Liver (tissue), 8 donors: ENCODE measurements at regions not wholly inside any gene's neighbourhood (a gene's known extent, or its start where the extent isn't known, plus 50 kb on each side); places are given as distances from the start of the nearest gene placed in this dataset.

Experiments
- DNase-seq: peaks from one replicate; pipeline ENCODE4 v3.0.0-alpha.2; 2017; ENCODE audit warnings: low spot score
- H3K27ac ChIP-seq, 2 donors: one replicate each; pipeline ENCODE4 v1.7.0; 2013; ENCODE audit warnings: inconsistent platforms in 2 of 2, low read length in 2 of 2, control low read depth in 1 of 2, low read depth in 1 of 2, mild to moderate bottlenecking in 1 of 2
- H3K27me3 ChIP-seq, 4 donors: one replicate each; pipeline versions ENCODE4 v1.6.1 to v1.7.0; 2013; ENCODE audit warnings: low read length in 3 of 4, inconsistent platforms in 1 of 4, mild to moderate bottlenecking in 1 of 4, moderate library complexity in 1 of 4; ENCODE audit not compliant: control insufficient read depth in 4 of 4, insufficient read depth in 4 of 4
- H3K36me3 ChIP-seq, 4 donors: one replicate each; pipeline versions ENCODE4 v1.6.1 to v1.7.0; 2013; ENCODE audit warnings: low read length in 3 of 4, mild to moderate bottlenecking in 3 of 4, low read depth in 1 of 4, moderate library complexity in 1 of 4; ENCODE audit not compliant: control insufficient read depth in 4 of 4, insufficient read depth in 3 of 4
- H3K4me1 ChIP-seq, 4 donors: one replicate each; pipeline versions ENCODE4 v1.6.1 to v1.7.0; 2013; ENCODE audit warnings: low read length in 3 of 4, mild to moderate bottlenecking in 3 of 4, moderate library complexity in 1 of 4; ENCODE audit not compliant: control insufficient read depth in 4 of 4, insufficient read depth in 4 of 4
- H3K4me3 ChIP-seq, 3 donors: one replicate each; pipeline versions ENCODE4 v1.6.1 to v1.7.0; 2013; ENCODE audit warnings: low read length in 3 of 3, control low read depth in 1 of 3, low read depth in 1 of 3, mild to moderate bottlenecking in 1 of 3
- H3K9ac ChIP-seq, 2 donors: one replicate each; pipeline ENCODE4 v1.7.0; 2013; ENCODE audit warnings: low read length in 2 of 2, mild to moderate bottlenecking in 2 of 2, moderate library complexity in 2 of 2, control low read depth in 1 of 2, low read depth in 1 of 2
- H3K9me3 ChIP-seq, 4 donors: one replicate each; pipeline versions ENCODE4 v1.6.1 to v1.7.0; 2013; ENCODE audit warnings: low read length in 3 of 4; ENCODE audit not compliant: control insufficient read depth in 4 of 4
- EGR1 ChIP-seq, 2 donors: IDR thresholded peaks; 2 replicates each; pipeline ENCODE4 v1.6.1; 2016 to 2018; ENCODE audit warnings: antibody characterized with exemption in 2 of 2, low read depth in 2 of 2
- FOXA1 ChIP-seq: IDR thresholded peaks from 2 replicates; pipeline ENCODE4 v1.6.1; 2016; ENCODE audit warnings: antibody characterized with exemption
- FOXA2 ChIP-seq: IDR thresholded peaks from 2 replicates; pipeline ENCODE4 v1.6.1; 2016; ENCODE audit warnings: antibody characterized with exemption
- GABPA ChIP-seq, 2 donors: IDR thresholded peaks in 1 of 2; conservative IDR thresholded peaks in 1 of 2; 2 replicates each; pipeline ENCODE4 v1.6.1; 2016; ENCODE audit warnings: antibody characterized with exemption in 2 of 2, mild to moderate bottlenecking in 1 of 2, moderate library complexity in 1 of 2
- HNF4A ChIP-seq, 2 donors: conservative IDR thresholded peaks; 2 replicates each; pipeline ENCODE4 v1.6.1; 2016; ENCODE audit warnings: antibody characterized with exemption in 2 of 2, mild to moderate bottlenecking in 2 of 2
- HNF4G ChIP-seq: IDR thresholded peaks from 2 replicates; pipeline ENCODE4 v1.6.1; 2016; ENCODE audit warnings: antibody characterized with exemption
- JUND ChIP-seq, 2 donors: IDR thresholded peaks; 2 replicates each; pipeline ENCODE4 v1.6.1; 2016; ENCODE audit warnings: antibody characterized with exemption in 2 of 2
- NR2F2 ChIP-seq: IDR thresholded peaks from 2 replicates; pipeline ENCODE4 v1.6.1; 2016; ENCODE audit warnings: antibody characterized with exemption
- RAD21 ChIP-seq, 2 donors: IDR thresholded peaks; 2 replicates each; pipeline ENCODE4 v1.6.1; 2016; ENCODE audit warnings: antibody characterized with exemption in 2 of 2, mild to moderate bottlenecking in 2 of 2
- RXRA ChIP-seq, 2 donors: IDR thresholded peaks; 2 replicates each; pipeline ENCODE4 v1.6.1; 2017 to 2018; ENCODE audit warnings: antibody characterized with exemption in 2 of 2, mild to moderate bottlenecking in 1 of 2
- SP1 ChIP-seq: IDR thresholded peaks from 2 replicates; pipeline ENCODE4 v1.6.1; 2018; ENCODE audit warnings: antibody characterized with exemption, mild to moderate bottlenecking
- TAF1 ChIP-seq: conservative IDR thresholded peaks from 2 replicates; pipeline ENCODE4 v1.6.1; 2016; ENCODE audit warnings: antibody characterized with exemption, mild to moderate bottlenecking
- YY1 ChIP-seq: IDR thresholded peaks from 2 replicates; pipeline ENCODE4 v1.6.1; 2016; ENCODE audit warnings: antibody characterized with exemption, mild to moderate bottlenecking
- WGBS: extraction: QIAGEN DNeasy Blood & Tissue Kit; methylation state at CpG from one replicate; pipeline ENCODE4 v1.1.7; 2013; 5-methylcytosine and 5-hydroxymethylcytosine counted together
- TF ChIP-seq, protein P1 (sequence below): IDR thresholded peaks from 2 replicates; pipeline ENCODE4 v1.6.1; 2016; ENCODE audit warnings: antibody characterized with exemption
- TF ChIP-seq, protein P2 (sequence below): IDR thresholded peaks from 2 replicates; pipeline ENCODE4 v1.6.1; 2016; ENCODE audit warnings: antibody characterized with exemption
- TF ChIP-seq, protein P3 (sequence below): fragments of 150-350 bp; IDR thresholded peaks from 2 replicates; pipeline ENCODE4 v1.5.1; 2017; ENCODE audit warnings: improper control_type of control experiment, low read depth, low read length; ENCODE audit not compliant: missing input control
- TF ChIP-seq, protein P4 (sequence below): IDR thresholded peaks from 2 replicates; pipeline ENCODE4 v1.6.1; 2016; ENCODE audit warnings: antibody characterized with exemption
- TF ChIP-seq, protein P5 (sequence below): IDR thresholded peaks from 2 replicates; pipeline ENCODE4 v1.6.1; 2016; ENCODE audit warnings: antibody characterized with exemption, mild to moderate bottlenecking
- donor health status: healthy.
- donor health status: healthy.
- donor health status: healthy.
- donor health status: healthy.
- donor health status: healthy.

DNA sequence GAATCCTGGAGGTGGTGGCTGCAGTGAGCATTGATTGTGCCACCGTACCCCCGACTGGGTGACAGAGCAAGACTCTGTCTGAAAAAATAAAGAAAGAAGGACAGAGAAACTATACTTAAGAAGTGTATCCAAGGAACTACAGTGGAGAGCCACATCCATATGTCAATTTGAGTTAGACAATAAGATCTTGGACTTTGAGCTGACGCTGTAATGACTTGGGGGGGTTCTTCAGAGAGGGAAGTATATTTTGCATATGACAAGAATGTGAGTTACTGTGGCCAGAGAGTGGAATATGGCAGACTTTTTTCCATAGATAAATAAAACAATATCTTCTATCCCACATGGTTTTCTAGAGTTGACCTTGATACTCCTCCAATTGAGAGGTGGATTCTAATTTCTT lies 52.6 kb upstream of the TEX264 start:
- 92% methylated on average over 3 of the region's 3 CpGs for WGBS
- Histone ChIP-seq H3K9me3 (no peaks in the 10 kb centered on the region), H3K4me1 (peaks cover 8 to 68% (median 59%) of the 10 kb centered on the region in 4 donors), H3K27ac (peak overlapping the region in 1 of 2 donors; percentile 57), H3K36me3 (no peaks in the 10 kb centered on the region), H3K27me3 (no peaks in the 10 kb centered on the region), H3K4me3 (no peak overlapping the region), H3K9ac (no peak overlapping the region)
- TF ChIP-seq, protein P1, sequence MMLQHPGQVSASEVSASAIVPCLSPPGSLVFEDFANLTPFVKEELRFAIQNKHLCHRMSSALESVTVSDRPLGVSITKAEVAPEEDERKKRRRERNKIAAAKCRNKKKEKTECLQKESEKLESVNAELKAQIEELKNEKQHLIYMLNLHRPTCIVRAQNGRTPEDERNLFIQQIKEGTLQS: no peak
- TF ChIP-seq, protein P2, sequence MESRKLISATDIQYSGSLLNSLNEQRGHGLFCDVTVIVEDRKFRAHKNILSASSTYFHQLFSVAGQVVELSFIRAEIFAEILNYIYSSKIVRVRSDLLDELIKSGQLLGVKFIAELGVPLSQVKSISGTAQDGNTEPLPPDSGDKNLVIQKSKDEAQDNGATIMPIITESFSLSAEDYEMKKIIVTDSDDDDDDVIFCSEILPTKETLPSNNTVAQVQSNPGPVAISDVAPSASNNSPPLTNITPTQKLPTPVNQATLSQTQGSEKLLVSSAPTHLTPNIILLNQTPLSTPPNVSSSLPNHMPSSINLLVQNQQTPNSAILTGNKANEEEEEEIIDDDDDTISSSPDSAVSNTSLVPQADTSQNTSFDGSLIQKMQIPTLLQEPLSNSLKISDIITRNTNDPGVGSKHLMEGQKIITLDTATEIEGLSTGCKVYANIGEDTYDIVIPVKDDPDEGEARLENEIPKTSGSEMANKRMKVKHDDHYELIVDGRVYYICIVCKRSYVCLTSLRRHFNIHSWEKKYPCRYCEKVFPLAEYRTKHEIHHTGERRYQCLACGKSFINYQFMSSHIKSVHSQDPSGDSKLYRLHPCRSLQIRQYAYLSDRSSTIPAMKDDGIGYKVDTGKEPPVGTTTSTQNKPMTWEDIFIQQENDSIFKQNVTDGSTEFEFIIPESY: no peak
- TF ChIP-seq FOXA1 (no peak), YY1 (no peak), JUND (IDR thresholded peaks at IDR 0.05) (no peak), HNF4G (no peak), SP1 (no peak), RAD21 (IDR thresholded peaks at IDR 0.05) (no peak)
- TF ChIP-seq, protein P3, sequence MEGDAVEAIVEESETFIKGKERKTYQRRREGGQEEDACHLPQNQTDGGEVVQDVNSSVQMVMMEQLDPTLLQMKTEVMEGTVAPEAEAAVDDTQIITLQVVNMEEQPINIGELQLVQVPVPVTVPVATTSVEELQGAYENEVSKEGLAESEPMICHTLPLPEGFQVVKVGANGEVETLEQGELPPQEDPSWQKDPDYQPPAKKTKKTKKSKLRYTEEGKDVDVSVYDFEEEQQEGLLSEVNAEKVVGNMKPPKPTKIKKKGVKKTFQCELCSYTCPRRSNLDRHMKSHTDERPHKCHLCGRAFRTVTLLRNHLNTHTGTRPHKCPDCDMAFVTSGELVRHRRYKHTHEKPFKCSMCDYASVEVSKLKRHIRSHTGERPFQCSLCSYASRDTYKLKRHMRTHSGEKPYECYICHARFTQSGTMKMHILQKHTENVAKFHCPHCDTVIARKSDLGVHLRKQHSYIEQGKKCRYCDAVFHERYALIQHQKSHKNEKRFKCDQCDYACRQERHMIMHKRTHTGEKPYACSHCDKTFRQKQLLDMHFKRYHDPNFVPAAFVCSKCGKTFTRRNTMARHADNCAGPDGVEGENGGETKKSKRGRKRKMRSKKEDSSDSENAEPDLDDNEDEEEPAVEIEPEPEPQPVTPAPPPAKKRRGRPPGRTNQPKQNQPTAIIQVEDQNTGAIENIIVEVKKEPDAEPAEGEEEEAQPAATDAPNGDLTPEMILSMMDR: no peak
- no peak for DNase-seq

DNA sequence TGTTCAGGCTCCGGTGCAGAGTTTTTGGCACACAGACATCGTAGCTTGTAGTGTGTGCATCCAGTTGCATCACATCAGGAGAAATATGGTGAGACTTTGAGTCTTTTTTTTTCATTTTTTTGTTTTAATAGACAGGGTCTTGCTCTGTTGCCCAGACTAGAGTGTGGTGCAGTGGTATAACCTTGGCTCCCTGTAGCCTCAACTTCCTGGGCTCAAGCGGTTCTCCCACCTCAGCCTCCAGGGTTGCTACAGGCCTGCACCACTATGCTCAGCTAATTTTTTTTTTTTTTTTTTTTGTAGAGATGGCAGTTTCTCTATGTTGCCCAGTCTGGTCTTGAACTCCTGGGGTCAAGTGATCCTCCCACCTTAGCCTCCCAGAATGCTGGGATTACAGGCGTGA lies 51.1 kb upstream of the TEX264 start:
- Histone ChIP-seq H3K4me1 (peaks cover 8 to 69% (median 59%) of the 10 kb centered on the region in 4 donors), H3K9me3 (no peaks in the 10 kb centered on the region), H3K4me3 (no peak overlapping the region)

More for the DNA sequence above, 51.1 kb upstream of the TEX264 start:
- Histone ChIP-seq H3K9ac (peak overlapping the region in 1 of 2 donors; percentile 26), H3K36me3 (no peaks in the 10 kb centered on the region), H3K27me3 (no peaks in the 10 kb centered on the region), H3K27ac (peak overlapping the region; percentile 64 to 90)
- no peak for TF ChIP-seq FOXA2
- TF ChIP-seq NR2F2: no peak
- TF ChIP-seq, protein P4, sequence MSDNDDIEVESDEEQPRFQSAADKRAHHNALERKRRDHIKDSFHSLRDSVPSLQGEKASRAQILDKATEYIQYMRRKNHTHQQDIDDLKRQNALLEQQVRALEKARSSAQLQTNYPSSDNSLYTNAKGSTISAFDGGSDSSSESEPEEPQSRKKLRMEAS: no peak
- TF ChIP-seq RAD21 (IDR thresholded peaks at IDR 0.05): no peak
- no peak for TF ChIP-seq RXRA (IDR thresholded peaks at IDR 0.05)
- TF ChIP-seq JUND (IDR thresholded peaks at IDR 0.05): no peak
- TF ChIP-seq FOXA1: no peak
- TF ChIP-seq, protein P5, sequence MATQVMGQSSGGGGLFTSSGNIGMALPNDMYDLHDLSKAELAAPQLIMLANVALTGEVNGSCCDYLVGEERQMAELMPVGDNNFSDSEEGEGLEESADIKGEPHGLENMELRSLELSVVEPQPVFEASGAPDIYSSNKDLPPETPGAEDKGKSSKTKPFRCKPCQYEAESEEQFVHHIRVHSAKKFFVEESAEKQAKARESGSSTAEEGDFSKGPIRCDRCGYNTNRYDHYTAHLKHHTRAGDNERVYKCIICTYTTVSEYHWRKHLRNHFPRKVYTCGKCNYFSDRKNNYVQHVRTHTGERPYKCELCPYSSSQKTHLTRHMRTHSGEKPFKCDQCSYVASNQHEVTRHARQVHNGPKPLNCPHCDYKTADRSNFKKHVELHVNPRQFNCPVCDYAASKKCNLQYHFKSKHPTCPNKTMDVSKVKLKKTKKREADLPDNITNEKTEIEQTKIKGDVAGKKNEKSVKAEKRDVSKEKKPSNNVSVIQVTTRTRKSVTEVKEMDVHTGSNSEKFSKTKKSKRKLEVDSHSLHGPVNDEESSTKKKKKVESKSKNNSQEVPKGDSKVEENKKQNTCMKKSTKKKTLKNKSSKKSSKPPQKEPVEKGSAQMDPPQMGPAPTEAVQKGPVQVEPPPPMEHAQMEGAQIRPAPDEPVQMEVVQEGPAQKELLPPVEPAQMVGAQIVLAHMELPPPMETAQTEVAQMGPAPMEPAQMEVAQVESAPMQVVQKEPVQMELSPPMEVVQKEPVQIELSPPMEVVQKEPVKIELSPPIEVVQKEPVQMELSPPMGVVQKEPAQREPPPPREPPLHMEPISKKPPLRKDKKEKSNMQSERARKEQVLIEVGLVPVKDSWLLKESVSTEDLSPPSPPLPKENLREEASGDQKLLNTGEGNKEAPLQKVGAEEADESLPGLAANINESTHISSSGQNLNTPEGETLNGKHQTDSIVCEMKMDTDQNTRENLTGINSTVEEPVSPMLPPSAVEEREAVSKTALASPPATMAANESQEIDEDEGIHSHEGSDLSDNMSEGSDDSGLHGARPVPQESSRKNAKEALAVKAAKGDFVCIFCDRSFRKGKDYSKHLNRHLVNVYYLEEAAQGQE: no peak
- TF ChIP-seq YY1: no peak
- TF ChIP-seq TAF1: no peak
- TF ChIP-seq, protein P3: no peak
- TF ChIP-seq HNF4A (conservative IDR thresholded peaks at IDR 0.05): no peak
- TF ChIP-seq, protein P1: no peak
- TF ChIP-seq, protein P2: no peak
- TF ChIP-seq GABPA (IDR thresholded peaks at IDR 0.05 in 1 of 2, conservative IDR thresholded peaks at IDR 0.05 in 1 of 2): no peak
- no peak for TF ChIP-seq EGR1 (IDR thresholded peaks at IDR 0.05; ENCODE audit: low read depth in 2 of 2)
- no peak for TF ChIP-seq HNF4G
- DNase-seq: no peak
- WGBS: 54% methylated on average over 4 of the region's 4 CpGs
